Astrocyte (in vitro differentiated cells and primary cell): ENCODE measurements at regions not wholly inside any gene's neighbourhood (a gene's known extent, or its start where the extent isn't known, plus 50 kb on each side); places are given as distances from the start of the nearest gene placed in this dataset.

Source experiments
- DNase-seq: peaks from one replicate; pipeline ENCODE4 v3.0.0-alpha.2; 2010; ENCODE audit warnings: low read depth
- FAIRE-seq: peaks from 2 replicates; lab custom pipeline; 2011; peaks lifted over from hg19 to GRCh38; lab: Jason Lieb, UNC
- H2AFZ ChIP-seq: 2 replicates; pipeline ENCODE4 v1.6.0; 2012; ENCODE audit warnings: low read depth, low read length, inconsistent platforms
- H3K27ac ChIP-seq: 2 replicates; pipeline ENCODE4 v1.5.1; 2011; ENCODE audit warnings: low read depth, low read length, inconsistent platforms
- H3K27me3 ChIP-seq: 2 replicates; pipeline ENCODE4 v1.6.0; 2011; ENCODE audit warnings: low read length, inconsistent platforms; ENCODE audit not compliant: insufficient read depth
- H3K36me3 ChIP-seq: 2 replicates; pipeline ENCODE4 v1.5.1; 2011; ENCODE audit warnings: low read length, inconsistent platforms; ENCODE audit not compliant: insufficient read depth
- H3K4me1 ChIP-seq: 2 replicates; pipeline ENCODE4 v1.5.1; 2011; ENCODE audit warnings: low read length, inconsistent platforms; ENCODE audit not compliant: insufficient read depth
- H3K4me2 ChIP-seq: 2 replicates; pipeline ENCODE4 v1.6.0; 2012; ENCODE audit warnings: low read length, inconsistent platforms
- H3K4me3 ChIP-seq: 2 replicates; pipeline ENCODE4 v1.5.1; 2011; ENCODE audit warnings: low read depth, mild to moderate bottlenecking, low read length, inconsistent platforms; ENCODE audit not compliant: insufficient read depth
- H3K79me2 ChIP-seq: 2 replicates; pipeline ENCODE4 v1.6.0; 2012; ENCODE audit warnings: mild to moderate bottlenecking, low read length, inconsistent platforms; ENCODE audit not compliant: insufficient read depth
- H3K9ac ChIP-seq: 2 replicates; pipeline ENCODE4 v1.6.0; 2012; ENCODE audit warnings: mild to moderate bottlenecking, low read length, inconsistent platforms
- H3K9me3 ChIP-seq: 2 replicates; pipeline ENCODE4 v1.5.1; 2012; ENCODE audit warnings: low read depth, mild to moderate bottlenecking, low read length, inconsistent platforms; ENCODE audit not compliant: insufficient read depth
- H4K20me1 ChIP-seq: 2 replicates; pipeline ENCODE4 v1.6.0; 2012; ENCODE audit warnings: low read length, inconsistent platforms; ENCODE audit not compliant: insufficient read depth
- H3K27ac Mint-ChIP-seq: one replicate; pipeline ENCODE4 v1.8.0; 2021; ENCODE audit warnings: mild to moderate bottlenecking, mixed read lengths; ENCODE audit not compliant: unreplicated experiment
- H3K27me3 Mint-ChIP-seq: one replicate; pipeline ENCODE4 v1.8.0; 2021; ENCODE audit warnings: low read depth, mixed read lengths; ENCODE audit not compliant: unreplicated experiment
- H3K36me3 Mint-ChIP-seq: one replicate; pipeline ENCODE4 v1.8.0; 2021; ENCODE audit warnings: low read depth, mixed read lengths; ENCODE audit not compliant: unreplicated experiment
- H3K4me1 Mint-ChIP-seq: one replicate; pipeline ENCODE4 v1.8.0; 2021; ENCODE audit warnings: low read depth, mixed read lengths; ENCODE audit not compliant: unreplicated experiment
- H3K4me3 Mint-ChIP-seq: one replicate; pipeline ENCODE4 v1.8.0; 2021; ENCODE audit warnings: mild to moderate bottlenecking, moderate library complexity, mixed read lengths; ENCODE audit not compliant: unreplicated experiment
- H3K9me3 Mint-ChIP-seq: one replicate; pipeline ENCODE4 v1.8.0; 2021; ENCODE audit warnings: mild to moderate bottlenecking, mixed read lengths; ENCODE audit not compliant: unreplicated experiment
- CTCF ChIP-seq: IDR thresholded peaks from 2 replicates; pipeline ENCODE4 v1.5.1; 2011; ENCODE audit warnings: low read depth, mild to moderate bottlenecking, inconsistent platforms, low read length, moderate library complexity; ENCODE audit not compliant: insufficient read depth
- EZH2 ChIP-seq: IDR thresholded peaks from 2 replicates; pipeline ENCODE4 v1.6.1; 2012; ENCODE audit warnings: mild to moderate bottlenecking, low read length, inconsistent platforms; ENCODE audit not compliant: insufficient read depth

- no peak for TF ChIP-seq EZH2
- TF ChIP-seq CTCF, result no peak
- Histone ChIP-seq H3K79me2 (no peaks in the 10 kb centered on the region), H3K36me3 (no peaks in the 10 kb centered on the region), H3K9me3 (no peaks in the 10 kb centered on the region), H3K4me1 (peaks cover 15% of the 10 kb centered on the region), H3K27ac (peak overlapping the region; percentile 12), H2AFZ (no peak overlapping the region), H3K27me3 (no peaks in the 10 kb centered on the region), H4K20me1 (no peaks in the 10 kb centered on the region), H3K4me3 (no peak overlapping the region), H3K9ac (no peak overlapping the region), H3K4me2 (peak overlapping the region; percentile 29)
- H3K4me3 Mint-ChIP-seq, result no peak overlapping the region
- peak; percentile 97 for DNase-seq
- FAIRE-seq, result peak; percentile 64
- H3K27ac Mint-ChIP-seq, result peak overlapping the region; percentile 50
- peaks cover 2% of the 10 kb centered on the region for H3K9me3 Mint-ChIP-seq
- H3K4me1 Mint-ChIP-seq, result peaks cover 41% of the 10 kb centered on the region
- no peaks in the 10 kb centered on the region for H3K36me3 Mint-ChIP-seq
- no peaks in the 10 kb centered on the region for H3K27me3 Mint-ChIP-seq
Measured at GRCh38 chr5:53256746-53257145, 147.2 kb upstream of the MOCS2 start.

GRCh38 chr5:53257806-53258373 lies 148.3 kb upstream of the MOCS2 start:
- no peaks in the 10 kb centered on the region for H4K20me1 ChIP-seq
- no peaks in the 10 kb centered on the region for H3K27me3 ChIP-seq
- H3K9me3 Mint-ChIP-seq, result peaks cover 2% of the 10 kb centered on the region
- H3K36me3 Mint-ChIP-seq, result no peaks in the 10 kb centered on the region
- H3K4me3 ChIP-seq, result no peak overlapping the region
- peak; percentile 35 for DNase-seq
- no peak for TF ChIP-seq EZH2
- TF ChIP-seq CTCF, result no peak
- H2AFZ ChIP-seq, result no peak overlapping the region
- H3K36me3 ChIP-seq, result no peaks in the 10 kb centered on the region
- H3K9ac ChIP-seq, result no peak overlapping the region
- no peak overlapping the region for H3K4me2 ChIP-seq
- peak; percentile 9 for FAIRE-seq
- H3K4me1 Mint-ChIP-seq, result peaks cover 39% of the 10 kb centered on the region
- H3K4me3 Mint-ChIP-seq, result no peak overlapping the region
- H3K79me2 ChIP-seq, result no peaks in the 10 kb centered on the region
- H3K27ac Mint-ChIP-seq, result peak overlapping the region; percentile 31
- H3K27me3 Mint-ChIP-seq, result no peaks in the 10 kb centered on the region
- no peaks in the 10 kb centered on the region for H3K9me3 ChIP-seq
- peaks cover 15% of the 10 kb centered on the region for H3K4me1 ChIP-seq
- no peak overlapping the region for H3K27ac ChIP-seq

- Mint-ChIP-seq H3K36me3 (no peaks in the 10 kb centered on the region), H3K27ac (no peak overlapping the region), H3K27me3 (no peaks in the 10 kb centered on the region), H3K4me1 (peaks cover 29% of the 10 kb centered on the region), H3K9me3 (peaks cover 2% of the 10 kb centered on the region), H3K4me3 (no peak overlapping the region)
- no peak overlapping the region for H3K27ac ChIP-seq
- H3K9me3 ChIP-seq, result no peaks in the 10 kb centered on the region
- no peak overlapping the region for H3K4me2 ChIP-seq
- no peak for DNase-seq
- no peak overlapping the region for H3K4me3 ChIP-seq
- H4K20me1 ChIP-seq, result no peaks in the 10 kb centered on the region
- no peak for FAIRE-seq
- no peaks in the 10 kb centered on the region for H3K79me2 ChIP-seq
- no peak overlapping the region for H3K9ac ChIP-seq
- H3K4me1 ChIP-seq, result peaks cover 6% of the 10 kb centered on the region
- H2AFZ ChIP-seq, result no peak overlapping the region
- H3K36me3 ChIP-seq, result no peaks in the 10 kb centered on the region
- H3K27me3 ChIP-seq, result no peaks in the 10 kb centered on the region
- TF ChIP-seq EZH2 (no peak), CTCF (no peak)
Measured at GRCh38 chr5:53259176-53259575, 149.6 kb upstream of the MOCS2 start.
